ENCODE measurements at regions not wholly inside any gene's neighbourhood (a gene's known extent, or its start where the extent isn't known, plus 50 kb on each side); places are given as distances from the start of the nearest gene placed in this dataset.

GRCh38 chr2:128604045-128604444 is 285.4 kb upstream of the HS6ST1 start:
- TF ChIP-seq EZH2 (IDR thresholded peaks at IDR 0.05; ENCODE audit: low read length, unreplicated experiment), result no peak
- no peak for TF ChIP-seq CTCF (conservative IDR thresholded peaks at IDR 0.05; ENCODE audit: low read depth, low read length)
